IMR-90 (cell line): ENCODE measurements at regions not wholly inside any gene's neighbourhood (a gene's known extent, or its start where the extent isn't known, plus 50 kb on each side); places are given as distances from the start of the nearest gene placed in this dataset.

Experiments
- ATAC-seq: fragments of 200-7000 bp; cut with Tn5 transposase; 2 replicates; pipeline ENCODE4 v1.9.1; 2020; ENCODE audit warnings: low read depth, mild to moderate bottlenecking, moderate library complexity
- BruUV-seq: library from RNA; stranded (reverse); fragments of 400-500 nt; replicated peaks from 2 replicates; lab custom pipeline; 2021; lab: Mats Ljungman, UMichigan
- CTCF ChIA-PET: fragments of 300-600 bp; formaldehyde crosslinking; extraction: SDS; loops from one replicate; lab custom pipeline; 2021; ENCODE audit warnings: antibody characterized with exemption; lab: Yijun Ruan, JAX
- POLR2A ChIA-PET: fragments of 300-600 bp; sonication (Branson Sonifier 250); formaldehyde crosslinking; loops from one replicate; lab custom pipeline; 2022; ENCODE audit warnings: antibody characterized with exemption; ENCODE audit not compliant: unreplicated experiment; lab: Charles Lee
- DNase-seq: peaks from one replicate; pipeline ENCODE4 v3.0.0; 2013
- H2AFZ ChIP-seq: replicated peaks from 2 replicates; pipeline ENCODE3; 2013; ENCODE audit warnings: low read length, mild to moderate bottlenecking; ENCODE audit not compliant: poor library complexity
- H2AK5ac ChIP-seq: 2 replicates; pipeline ENCODE4 v1.6.1; 2013; ENCODE audit warnings: low read depth, low read length, inconsistent platforms
- H2AK9ac ChIP-seq: replicated peaks from 2 replicates; pipeline ENCODE3; 2013; ENCODE audit warnings: mild to moderate bottlenecking, low read depth, low read length, moderate library complexity; ENCODE audit not compliant: poor library complexity
- H2BK120ac ChIP-seq: 2 replicates; pipeline ENCODE4 v1.6.1; 2013; ENCODE audit warnings: low read depth, low read length, inconsistent platforms
- H2BK15ac ChIP-seq: 3 replicates; pipeline ENCODE4 v1.6.1; 2013; ENCODE audit warnings: low read depth, low read length, inconsistent platforms
- H2BK20ac ChIP-seq: 2 replicates; pipeline ENCODE4 v1.6.1; 2013; ENCODE audit warnings: low read depth, mild to moderate bottlenecking, inconsistent platforms, low read length, moderate library complexity
- H2BK5ac ChIP-seq: 2 replicates; pipeline ENCODE4 v1.6.1; 2013; ENCODE audit warnings: mild to moderate bottlenecking, low read depth, low read length, inconsistent platforms; ENCODE audit not compliant: poor library complexity, severe bottlenecking
- H3K14ac ChIP-seq: replicated peaks from 2 replicates; pipeline ENCODE4 v1.6.1; 2013; ENCODE audit warnings: low read depth, low read length, inconsistent platforms
- H3K18ac ChIP-seq: 2 replicates; pipeline ENCODE4 v1.6.1; 2013; ENCODE audit warnings: low read depth, low read length, control low read depth
- H3K23ac ChIP-seq: 2 replicates; pipeline ENCODE4 v1.6.1; 2013; ENCODE audit warnings: low read depth, low read length, inconsistent platforms
- H3K27ac ChIP-seq: 2 replicates; pipeline ENCODE4 v1.5.1; 2013; ENCODE audit warnings: mild to moderate bottlenecking, control low read depth, low read length; ENCODE audit not compliant: insufficient read depth
- H3K27me3 ChIP-seq: 2 replicates; pipeline ENCODE4 v1.6.1; 2013; ENCODE audit warnings: low read length; ENCODE audit not compliant: control insufficient read depth, insufficient read depth
- H3K36me3 ChIP-seq: 2 replicates; pipeline ENCODE4 v1.6.1; 2013; ENCODE audit warnings: low read length, mixed read lengths; ENCODE audit not compliant: control insufficient read depth, insufficient read depth
- H3K4ac ChIP-seq: 2 replicates; pipeline ENCODE4 v1.6.1; 2013; ENCODE audit warnings: low read depth, low read length, inconsistent platforms
- H3K4me1 ChIP-seq: 2 replicates; pipeline ENCODE4 v1.6.1; 2013; ENCODE audit warnings: low read length, mixed read lengths; ENCODE audit not compliant: control insufficient read depth, insufficient read depth
- H3K4me2 ChIP-seq: 2 replicates; pipeline ENCODE4 v1.6.1; 2013; ENCODE audit warnings: low read depth, mild to moderate bottlenecking, control low read depth, low read length, moderate library complexity
- H3K4me3 ChIP-seq: 2 replicates; pipeline ENCODE4 v1.5.1; 2013; ENCODE audit warnings: low read depth, mild to moderate bottlenecking, control low read depth, low read length, moderate library complexity; ENCODE audit not compliant: insufficient read depth
- H3K56ac ChIP-seq: 2 replicates; pipeline ENCODE4 v1.6.1; 2013; ENCODE audit warnings: low read length, inconsistent platforms; ENCODE audit not compliant: insufficient read depth; ENCODE audit errors: extremely low read depth
- H3K79me1 ChIP-seq, 2 experiments: 2 replicates each; pipeline ENCODE4 v1.6.1; 2013; ENCODE audit warnings: low read length in 2 of 2, inconsistent platforms in 1 of 2, low read depth in 1 of 2
- H3K9ac ChIP-seq: 2 replicates; pipeline ENCODE4 v1.6.1; 2013; ENCODE audit warnings: low read depth, low read length, control low read depth
- H3K9me1 ChIP-seq: 2 replicates; pipeline ENCODE4 v1.6.1; 2013; ENCODE audit warnings: low read length, inconsistent platforms; ENCODE audit not compliant: insufficient read depth
- H3K9me3 ChIP-seq: 2 replicates; pipeline ENCODE4 v1.6.1; 2013; ENCODE audit warnings: low read length; ENCODE audit not compliant: control insufficient read depth, insufficient read depth
- H4K20me1 ChIP-seq: 2 replicates; pipeline ENCODE4 v1.6.1; 2013; ENCODE audit warnings: low read length, inconsistent platforms; ENCODE audit not compliant: insufficient read depth
- H4K5ac ChIP-seq: 2 replicates; pipeline ENCODE4 v1.6.1; 2013; ENCODE audit warnings: mild to moderate bottlenecking, low read depth, low read length, control low read depth
- H4K8ac ChIP-seq, 2 experiments: 2 replicates each; pipeline ENCODE4 v1.6.1; 2013; ENCODE audit warnings: low read depth in 2 of 2, low read length in 2 of 2, control low read depth in 1 of 2, inconsistent platforms in 1 of 2
- H4K91ac ChIP-seq: 2 replicates; pipeline ENCODE4 v1.6.1; 2013; ENCODE audit warnings: low read depth, low read length, inconsistent platforms; ENCODE audit not compliant: insufficient read depth
- BHLHE40 ChIP-seq: fragments of 150-350 bp; IDR thresholded peaks from 2 replicates; pipeline ENCODE4 v1.6.1; 2016; ENCODE audit warnings: mild to moderate bottlenecking, low read depth, low read length
- CEBPB ChIP-seq: IDR thresholded peaks from 2 replicates; pipeline ENCODE4 v1.6.1; 2012; ENCODE audit warnings: low read depth, low read length, improper control_type of control experiment
- CHD1 ChIP-seq: IDR thresholded peaks from 2 replicates; pipeline ENCODE4 v1.6.1; 2012; ENCODE audit warnings: low read depth, low read length, improper control_type of control experiment
- FOS ChIP-seq: fragments of 150-350 bp; IDR thresholded peaks from 2 replicates; pipeline ENCODE4 v1.6.1; 2016; ENCODE audit warnings: low read depth, low read length
- MAFK ChIP-seq: IDR thresholded peaks from 2 replicates; pipeline ENCODE4 v1.6.1; 2012; ENCODE audit warnings: low read depth, low read length, improper control_type of control experiment
- MXI1 ChIP-seq: IDR thresholded peaks from 2 replicates; pipeline ENCODE4 v1.6.1; 2012; ENCODE audit warnings: low read depth, mild to moderate bottlenecking, low read length, moderate library complexity, borderline replicate concordance
- NFE2L2 ChIP-seq: fragments of 150-350 bp; IDR thresholded peaks from 2 replicates; pipeline ENCODE4 v1.6.1; 2016; ENCODE audit warnings: low read depth, mild to moderate bottlenecking, low read length
- RCOR1 ChIP-seq: IDR thresholded peaks from 2 replicates; pipeline ENCODE4 v1.6.1; 2012; ENCODE audit warnings: mild to moderate bottlenecking, low read length, improper control_type of control experiment; ENCODE audit not compliant: insufficient replicate concordance
- RFX5 ChIP-seq: IDR thresholded peaks from 2 replicates; pipeline ENCODE4 v1.8.0; 2012; ENCODE audit warnings: low read depth, mild to moderate bottlenecking, low read length, moderate library complexity
- SMC3 ChIP-seq: fragments of 150-350 bp; IDR thresholded peaks from 2 replicates; pipeline ENCODE4 v1.6.1; 2016; ENCODE audit warnings: low read depth, mild to moderate bottlenecking, antibody characterized with exemption, low read length, moderate library complexity
- WGBS, 2 experiments: methylation state at CpG; one replicate each; pipeline versions ENCODE4 v1.1.5 to v1.1.7; 2013; ENCODE audit warnings: missing lambda C conversion rate in 2 of 2; ENCODE audit not compliant: insufficient read length in 1 of 2; ENCODE audit errors: extremely low coverage in 2 of 2; 5-methylcytosine and 5-hydroxymethylcytosine counted together
- dilution Hi-C: fragments of 300-500 bp; cut with HindIII; formaldehyde crosslinking; loops from one replicate; pipeline ENCODE4 v1.14.3; 2018; ENCODE audit warnings: low sequenced_read_pairs; ENCODE audit not compliant: unreplicated experiment
- in situ Hi-C: fragments of 300-500 bp; cut with MboI; formaldehyde crosslinking; loops from 3 replicates; pipeline ENCODE4 v1.14.3; 2019; ENCODE audit warnings: low sequenced_read_pairs, inconsistent platforms, mixed read lengths
- intact Hi-C: fragments of 100-400 bp; cut with micrococcal nuclease; formaldehyde crosslinking; loops from 2 replicates; pipeline ENCODE4 v1.10.0; 2022
- TF ChIP-seq, protein P1 (sequence below): fragments of 150-350 bp; IDR thresholded peaks from 2 replicates; pipeline ENCODE4 v1.6.1; 2017; ENCODE audit warnings: mild to moderate bottlenecking, antibody characterized with exemption, low read length, low read depth

DNA sequence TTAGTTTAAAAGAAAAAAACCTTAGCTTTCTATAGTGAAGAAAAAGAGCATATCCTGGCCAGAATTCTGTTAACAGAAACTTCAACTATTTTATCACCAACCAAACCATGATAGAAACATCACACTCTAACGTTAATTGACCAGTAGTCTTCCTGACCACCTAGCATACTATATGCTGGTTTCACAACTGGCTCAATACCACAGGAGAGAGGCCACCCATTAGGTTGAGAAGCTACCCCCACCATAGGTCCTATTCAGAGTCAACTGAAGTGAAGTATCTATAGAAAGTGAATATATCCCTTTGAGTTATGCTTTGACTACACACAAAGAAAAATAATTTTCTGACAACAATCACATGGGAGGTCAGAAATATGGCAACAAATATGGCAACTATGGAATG lies 85.2 kb upstream of the STK17B start:
- H3K27ac ChIP-seq = no peak overlapping the region
- H2AK5ac ChIP-seq = no peak overlapping the region
- no TSS peak for BruUV-seq
- H3K14ac ChIP-seq = no peak overlapping the region
- no peak overlapping the region for H4K5ac ChIP-seq
- dilution Hi-C loops (no loop called here), in situ Hi-C loops (loop anchor here (25.0 kb wide), 1 partner anchor 94 kb away; the partner anchor contains the start of gene STK17B), intact Hi-C loops (no loop called here)
- ChIA-PET POLR2A (no interaction called here), CTCF (interaction anchor here (1.1 kb wide), 1 partner anchor 90 kb away, joined by 3 read pairs; no protein-coding TSS in a partner anchor)
- H2AFZ ChIP-seq = no peak overlapping the region
- ATAC-seq (no peak), DNase-seq (no peak)
- H3K27me3 ChIP-seq = no peaks in the 10 kb centered on the region
- no peak overlapping the region for H3K4ac ChIP-seq
- no peak overlapping the region for H4K91ac ChIP-seq
- H3K9me3 ChIP-seq = no peaks in the 10 kb centered on the region
- H4K20me1 ChIP-seq = no peaks in the 10 kb centered on the region
- H3K79me1 ChIP-seq = peaks cover 0 to 2% of the 10 kb centered on the region in 2 experiments; a peak in 1 of 4 replicates
- no peak overlapping the region for H4K8ac ChIP-seq
- no peak overlapping the region for H3K9ac ChIP-seq
- WGBS, 2 experiments = no CpG with 5 or more reads among the region's 1 CpG
- H3K23ac ChIP-seq = no peak overlapping the region
- H3K4me2 ChIP-seq = no peak overlapping the region
- H2AK9ac ChIP-seq = no peak overlapping the region
- no peak overlapping the region for H3K18ac ChIP-seq
- H2BK20ac ChIP-seq = no peak overlapping the region
- no peak overlapping the region for H2BK120ac ChIP-seq
- H3K56ac ChIP-seq = no peak overlapping the region
- TF ChIP-seq FOS (no peak), NFE2L2 (no peak), CEBPB (no peak), RCOR1 (no peak), MAFK (no peak), SMC3 (no peak), RFX5 (no peak), CHD1 (no peak), MXI1 (no peak), BHLHE40 (no peak)
- TF ChIP-seq, protein P1, sequence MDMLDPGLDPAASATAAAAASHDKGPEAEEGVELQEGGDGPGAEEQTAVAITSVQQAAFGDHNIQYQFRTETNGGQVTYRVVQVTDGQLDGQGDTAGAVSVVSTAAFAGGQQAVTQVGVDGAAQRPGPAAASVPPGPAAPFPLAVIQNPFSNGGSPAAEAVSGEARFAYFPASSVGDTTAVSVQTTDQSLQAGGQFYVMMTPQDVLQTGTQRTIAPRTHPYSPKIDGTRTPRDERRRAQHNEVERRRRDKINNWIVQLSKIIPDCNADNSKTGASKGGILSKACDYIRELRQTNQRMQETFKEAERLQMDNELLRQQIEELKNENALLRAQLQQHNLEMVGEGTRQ = no peak
- no peak overlapping the region for H2BK15ac ChIP-seq
- H3K9me1 ChIP-seq = peaks cover 2% of the 10 kb centered on the region; the same call in 1 of the 2 replicates
- peaks cover 6% of the 10 kb centered on the region for H3K4me1 ChIP-seq
- H3K4me3 ChIP-seq = no peak overlapping the region
- no peaks in the 10 kb centered on the region for H3K36me3 ChIP-seq
- H2BK5ac ChIP-seq = no peak overlapping the region
